Tibial artery (tissue), 4 donors: ENCODE measurements at regions not wholly inside any gene's neighbourhood (a gene's known extent, or its start where the extent isn't known, plus 50 kb on each side); places are given as distances from the start of the nearest gene placed in this dataset.

ENCODE experiments used
- DNase-seq, 2 donors: peaks; one replicate each; pipeline ENCODE4 v3.0.0-alpha.2; 2019
- H3K27ac ChIP-seq, 2 donors: fragments of 200-600 bp; sonication (generic) in 1 of 2; 1 replicate in 1 of 2; 2 replicates in 1 of 2; pipeline ENCODE4 v1.5.1; 2018 to 2019; ENCODE audit warnings: mild to moderate bottlenecking in 1 of 2
- H3K27me3 ChIP-seq, 2 donors: fragments of 200-600 bp; sonication (generic) in 1 of 2; one replicate each; pipeline versions ENCODE4 v1.5.1 to v1.6.0; 2016 to 2019
- H3K36me3 ChIP-seq, 3 donors: fragments of 200-600 bp; sonication (generic) in 2 of 3; one replicate each; pipeline ENCODE4 v1.5.1; 2016 to 2019; ENCODE audit warnings: mild to moderate bottlenecking in 2 of 3
- H3K4me1 ChIP-seq, 4 donors: fragments of 200-600 bp; sonication (generic) in 2 of 4; 1 replicate in 3 of 4; 2 replicates in 1 of 4; pipeline ENCODE4 v1.5.1; 2016 to 2019
- H3K4me3 ChIP-seq, 2 donors: fragments of 200-600 bp; sonication (generic) in 1 of 2; 1 replicate in 1 of 2; 2 replicates in 1 of 2; pipeline ENCODE4 v1.5.1; 2018 to 2019; ENCODE audit warnings: mild to moderate bottlenecking in 2 of 2
- H3K9me3 ChIP-seq, 3 donors: fragments of 200-600 bp; sonication (generic) in 1 of 3; one replicate each; pipeline ENCODE4 v1.5.1; 2016 to 2019
- intact Hi-C: fragments of 100-400 bp; cut with DNase I; formaldehyde crosslinking; loops from one replicate; pipeline ENCODE4 v1.15.0; 2023; ENCODE audit warnings: low total_unique reads
- TF ChIP-seq, protein P1 (sequence below), 2 experiments: fragments of 200-600 bp in 1 of 2; fragments of 450-650 bp in 1 of 2; IDR thresholded peaks; one replicate each; pipeline ENCODE4 v1.5.1; 2017 to 2019; ENCODE audit warnings: antibody characterized with exemption in 2 of 2, mild to moderate bottlenecking in 1 of 2, moderate library complexity in 1 of 2

DNA sequence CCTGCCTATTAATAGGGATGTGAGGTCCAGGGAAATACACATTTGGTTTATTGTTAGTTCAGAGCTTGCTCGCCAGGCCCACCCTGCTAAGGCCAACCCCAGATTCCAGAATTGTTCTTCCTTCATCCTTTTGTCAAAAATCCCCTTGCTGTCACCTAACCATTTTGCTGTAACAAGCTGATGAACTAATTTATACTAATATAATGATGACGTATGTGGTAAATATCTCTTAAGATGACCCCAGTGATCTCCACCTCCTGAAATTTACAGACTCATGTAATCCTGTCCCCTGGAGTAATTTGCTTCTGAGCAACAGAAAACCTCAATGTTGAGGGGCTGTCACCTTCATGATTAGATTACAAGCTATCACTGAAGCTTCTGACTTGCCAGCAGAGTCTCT lies 236.3 kb upstream of the N4BP1 start:
- H3K27me3 ChIP-seq = no peaks in the 10 kb centered on the region
- no peak overlapping the region for H3K4me3 ChIP-seq
- H3K4me1 ChIP-seq = no peaks in the 10 kb centered on the region
- TF ChIP-seq, protein P1, sequence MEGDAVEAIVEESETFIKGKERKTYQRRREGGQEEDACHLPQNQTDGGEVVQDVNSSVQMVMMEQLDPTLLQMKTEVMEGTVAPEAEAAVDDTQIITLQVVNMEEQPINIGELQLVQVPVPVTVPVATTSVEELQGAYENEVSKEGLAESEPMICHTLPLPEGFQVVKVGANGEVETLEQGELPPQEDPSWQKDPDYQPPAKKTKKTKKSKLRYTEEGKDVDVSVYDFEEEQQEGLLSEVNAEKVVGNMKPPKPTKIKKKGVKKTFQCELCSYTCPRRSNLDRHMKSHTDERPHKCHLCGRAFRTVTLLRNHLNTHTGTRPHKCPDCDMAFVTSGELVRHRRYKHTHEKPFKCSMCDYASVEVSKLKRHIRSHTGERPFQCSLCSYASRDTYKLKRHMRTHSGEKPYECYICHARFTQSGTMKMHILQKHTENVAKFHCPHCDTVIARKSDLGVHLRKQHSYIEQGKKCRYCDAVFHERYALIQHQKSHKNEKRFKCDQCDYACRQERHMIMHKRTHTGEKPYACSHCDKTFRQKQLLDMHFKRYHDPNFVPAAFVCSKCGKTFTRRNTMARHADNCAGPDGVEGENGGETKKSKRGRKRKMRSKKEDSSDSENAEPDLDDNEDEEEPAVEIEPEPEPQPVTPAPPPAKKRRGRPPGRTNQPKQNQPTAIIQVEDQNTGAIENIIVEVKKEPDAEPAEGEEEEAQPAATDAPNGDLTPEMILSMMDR (IDR thresholded peaks at IDR 0.05) = no peak
- no peaks in the 10 kb centered on the region for H3K36me3 ChIP-seq
- DNase-seq = no peak
- intact Hi-C loops = no loop called here
- H3K9me3 ChIP-seq = no peaks in the 10 kb centered on the region
- no peak overlapping the region for H3K27ac ChIP-seq

DNA sequence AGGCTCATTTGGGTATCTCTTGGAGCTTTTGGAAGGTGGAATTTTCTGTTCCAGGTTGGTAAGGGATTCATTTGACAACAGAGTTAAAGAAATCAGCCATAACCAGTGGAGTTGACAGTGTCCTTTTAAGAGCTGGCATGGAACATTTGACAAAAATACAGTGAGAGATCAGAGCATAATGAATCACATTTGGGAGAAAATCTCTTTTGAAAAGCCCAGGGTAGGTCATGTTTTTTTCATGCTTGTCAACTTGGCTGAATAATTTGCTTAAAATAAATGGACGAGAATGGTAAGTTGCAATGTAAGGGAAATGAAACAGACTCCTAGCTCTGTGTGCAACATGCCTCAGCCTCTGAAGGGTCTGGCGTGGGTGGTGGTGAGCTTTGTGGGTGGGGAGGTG lies 235.3 kb upstream of the N4BP1 start:
- no peak for DNase-seq
- TF ChIP-seq, protein P1 (IDR thresholded peaks at IDR 0.05) = no peak
- Histone ChIP-seq H3K36me3 (no peaks in the 10 kb centered on the region), H3K4me3 (no peak overlapping the region), H3K4me1 (no peaks in the 10 kb centered on the region), H3K27me3 (no peaks in the 10 kb centered on the region), H3K27ac (no peak overlapping the region), H3K9me3 (no peaks in the 10 kb centered on the region)
- intact Hi-C loops = no loop called here

DNA sequence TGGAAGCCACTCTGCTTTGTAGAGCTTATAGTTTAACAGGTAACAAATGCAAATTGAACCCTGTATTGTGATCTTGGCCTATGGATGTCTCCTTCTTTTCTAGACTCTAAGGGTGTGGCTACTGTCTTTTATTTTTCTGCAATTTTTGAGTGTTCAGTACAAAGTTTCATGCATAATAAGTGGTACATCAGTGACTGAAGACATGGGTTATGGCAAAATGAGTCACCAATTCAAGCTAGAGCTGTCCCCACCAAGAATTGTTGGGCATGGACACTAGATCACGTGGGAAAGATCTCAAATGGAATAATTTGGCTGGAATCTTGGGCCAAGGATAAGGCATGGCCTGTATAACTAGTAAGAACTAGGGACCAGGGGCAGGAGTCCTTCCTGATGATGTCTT lies 228.4 kb upstream of the N4BP1 start:
- H3K27ac ChIP-seq = no peak overlapping the region
- no peak for DNase-seq
- TF ChIP-seq, protein P1 (IDR thresholded peaks at IDR 0.05) = no peak
- H3K36me3 ChIP-seq = no peaks in the 10 kb centered on the region
- intact Hi-C loops = no loop called here
- no peaks in the 10 kb centered on the region for H3K9me3 ChIP-seq
- no peak overlapping the region for H3K4me3 ChIP-seq
- H3K27me3 ChIP-seq = no peaks in the 10 kb centered on the region
- no peaks in the 10 kb centered on the region for H3K4me1 ChIP-seq

DNA sequence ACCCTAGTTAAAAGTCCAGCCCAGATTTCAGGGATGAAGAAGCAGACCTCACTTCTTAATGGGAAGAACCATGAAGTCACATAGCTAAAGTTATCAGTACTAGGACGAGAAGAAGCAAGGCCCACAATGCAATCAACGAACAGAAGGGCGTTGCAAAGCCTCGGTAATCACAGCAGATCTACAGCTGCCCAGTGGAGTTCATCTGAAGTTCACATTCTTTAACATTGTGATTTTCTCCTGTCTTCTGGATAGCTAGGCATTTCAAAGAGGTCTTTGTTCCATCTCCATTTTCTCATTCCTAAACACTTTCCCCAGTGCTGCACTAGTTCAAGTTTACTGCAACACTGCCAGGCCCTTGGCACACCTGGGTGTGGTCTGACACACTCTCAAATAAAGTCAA lies 226.7 kb upstream of the N4BP1 start:
- TF ChIP-seq, protein P1 (IDR thresholded peaks at IDR 0.05) = no peak
- no peak for DNase-seq
- no peaks in the 10 kb centered on the region for H3K9me3 ChIP-seq

DNA sequence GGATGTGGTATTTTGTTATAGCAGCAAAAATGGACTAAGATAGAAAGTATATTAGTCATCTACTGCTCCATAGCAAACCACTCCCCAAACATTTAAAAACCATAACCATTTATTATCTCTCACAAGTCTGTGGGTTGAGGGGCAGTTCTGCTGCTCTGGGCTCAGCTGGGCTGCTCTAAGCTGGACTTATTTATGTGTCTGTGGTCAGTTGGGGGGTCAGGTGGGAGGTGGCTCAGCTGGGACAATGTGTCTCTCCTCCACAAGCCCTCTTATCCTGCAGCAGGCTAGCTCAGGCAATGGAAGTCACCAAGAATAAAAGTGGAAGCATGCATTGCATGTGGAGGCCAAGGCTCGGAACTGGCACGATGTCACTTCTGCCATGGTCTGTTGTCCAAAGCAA lies 226.1 kb upstream of the N4BP1 start:
- TF ChIP-seq, protein P1 (IDR thresholded peaks at IDR 0.05) = no peak
- no peaks in the 10 kb centered on the region for H3K4me1 ChIP-seq
- no peak overlapping the region for H3K4me3 ChIP-seq
- intact Hi-C loops = no loop called here
- H3K36me3 ChIP-seq = no peaks in the 10 kb centered on the region
- no peaks in the 10 kb centered on the region for H3K27me3 ChIP-seq
- no peaks in the 10 kb centered on the region for H3K9me3 ChIP-seq
- H3K27ac ChIP-seq = no peak overlapping the region
- no peak for DNase-seq

More for the DNA sequence above, 226.7 kb upstream of the N4BP1 start:
- Histone ChIP-seq H3K4me3 (no peak overlapping the region), H3K4me1 (no peaks in the 10 kb centered on the region), H3K27ac (no peak overlapping the region), H3K36me3 (no peaks in the 10 kb centered on the region), H3K27me3 (no peaks in the 10 kb centered on the region)
- intact Hi-C loops = no loop called here

DNA sequence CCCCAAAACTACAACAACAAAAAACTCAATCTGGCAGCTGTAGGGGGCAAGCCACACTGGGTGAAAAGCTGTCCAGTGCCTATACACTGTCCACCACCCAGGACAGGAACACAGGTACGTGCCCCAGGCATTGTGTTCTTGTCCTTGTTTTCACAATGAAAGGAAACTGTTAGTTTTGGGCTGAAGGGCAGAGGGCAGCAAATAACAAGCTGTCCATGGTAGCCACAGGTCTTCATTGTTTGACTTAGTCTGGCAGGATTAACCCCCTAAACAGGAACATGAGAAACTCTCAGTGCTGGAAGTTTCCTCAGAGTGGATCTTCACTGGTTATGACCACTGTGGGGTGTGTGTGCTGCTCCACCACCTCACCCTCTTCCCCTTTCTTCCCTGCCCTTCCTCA lies 224.6 kb upstream of the N4BP1 start:
- Histone ChIP-seq H3K4me1 (no peaks in the 10 kb centered on the region), H3K9me3 (no peaks in the 10 kb centered on the region), H3K27ac (no peak overlapping the region), H3K36me3 (no peaks in the 10 kb centered on the region), H3K27me3 (no peaks in the 10 kb centered on the region), H3K4me3 (no peak overlapping the region)
- DNase-seq = no peak
- TF ChIP-seq, protein P1 (IDR thresholded peaks at IDR 0.05) = no peak
- intact Hi-C loops = no loop called here
